ENCODE measurements at regions not wholly inside any gene's neighbourhood (a gene's known extent, or its start where the extent isn't known, plus 50 kb on each side); places are given as distances from the start of the nearest gene placed in this dataset.

DNA sequence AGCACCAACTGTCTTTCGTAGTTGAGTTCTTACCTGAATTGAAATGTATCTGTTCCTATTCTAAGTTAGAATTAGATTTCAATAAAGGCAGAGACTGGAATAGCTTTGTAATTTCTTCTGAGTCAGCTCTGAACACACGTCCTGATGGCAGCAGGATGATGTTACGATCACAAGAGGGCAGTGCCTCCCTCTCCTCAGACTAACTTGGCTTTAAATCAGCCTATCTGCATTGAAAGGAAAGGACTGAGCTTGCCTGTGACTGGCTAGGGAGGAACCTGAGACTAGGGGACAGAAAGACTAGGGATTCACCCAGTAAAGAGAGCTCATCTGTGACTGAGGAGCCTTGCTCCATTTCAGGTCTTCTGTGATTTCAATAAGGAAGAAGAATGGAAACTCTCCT, 323.7 kb upstream of the OR4E1 start:
- 0% methylated on average over 3 of the region's 3 CpGs for WGBS (ENCODE audit: insufficient coverage, insufficient replicate concordance, low lambda C conversion rate, missing lambda C conversion rate)
- Histone ChIP-seq H3K4me2 (ENCODE audit: control insufficient read depth, insufficient read depth) (no peak overlapping the region), H3K9me3 (replicated peaks; ENCODE audit: control insufficient read depth, insufficient read depth, low read length) (no peaks in the 10 kb centered on the region), H3K9ac (ENCODE audit: control insufficient read depth, insufficient read depth, low read length) (no peak overlapping the region), H4K20me1 (ENCODE audit: control insufficient read depth, insufficient read depth) (no peaks in the 10 kb centered on the region), H3K36me3 (ENCODE audit: control insufficient read depth in 2 of 2, insufficient read depth in 2 of 2, low read length in 1 of 2) (no peaks in the 10 kb centered on the region), H2AFZ (ENCODE audit: control insufficient read depth, low read depth, low read length) (no peak overlapping the region), H3K27ac (ENCODE audit: control insufficient read depth, insufficient read depth) (no peak overlapping the region), H3K27me3 (replicated peaks in 1 of 2; ENCODE audit: control insufficient read depth in 2 of 2, insufficient read depth in 2 of 2, low read length in 1 of 2) (no peaks in the 10 kb centered on the region), H3K79me2 (ENCODE audit: control insufficient read depth, insufficient read depth, low read length) (no peaks in the 10 kb centered on the region), H3K4me3 (no peak overlapping the region), H3K4me1 (ENCODE audit: control insufficient read depth, insufficient read depth, low read length) (no peaks in the 10 kb centered on the region)
- CTCF ChIA-PET: interaction anchor here (0.7 to 1.4 kb wide), 7 partner anchors 9 to 103 kb away, joined by 3 to 7 read pairs (median 3); no protein-coding TSS in a partner anchor
- SMC1A ChIA-PET (ENCODE audit: uncharacterized antibody, unreplicated experiment): no interaction called here
- DNase-seq (ENCODE audit: low read depth, low spot score) (no peak), ATAC-seq (peak; percentile 62), FAIRE-seq (peak; percentile 44)
- BruUV-seq (replicated peaks): no TSS peak
- TF ChIP-seq, protein P1, sequence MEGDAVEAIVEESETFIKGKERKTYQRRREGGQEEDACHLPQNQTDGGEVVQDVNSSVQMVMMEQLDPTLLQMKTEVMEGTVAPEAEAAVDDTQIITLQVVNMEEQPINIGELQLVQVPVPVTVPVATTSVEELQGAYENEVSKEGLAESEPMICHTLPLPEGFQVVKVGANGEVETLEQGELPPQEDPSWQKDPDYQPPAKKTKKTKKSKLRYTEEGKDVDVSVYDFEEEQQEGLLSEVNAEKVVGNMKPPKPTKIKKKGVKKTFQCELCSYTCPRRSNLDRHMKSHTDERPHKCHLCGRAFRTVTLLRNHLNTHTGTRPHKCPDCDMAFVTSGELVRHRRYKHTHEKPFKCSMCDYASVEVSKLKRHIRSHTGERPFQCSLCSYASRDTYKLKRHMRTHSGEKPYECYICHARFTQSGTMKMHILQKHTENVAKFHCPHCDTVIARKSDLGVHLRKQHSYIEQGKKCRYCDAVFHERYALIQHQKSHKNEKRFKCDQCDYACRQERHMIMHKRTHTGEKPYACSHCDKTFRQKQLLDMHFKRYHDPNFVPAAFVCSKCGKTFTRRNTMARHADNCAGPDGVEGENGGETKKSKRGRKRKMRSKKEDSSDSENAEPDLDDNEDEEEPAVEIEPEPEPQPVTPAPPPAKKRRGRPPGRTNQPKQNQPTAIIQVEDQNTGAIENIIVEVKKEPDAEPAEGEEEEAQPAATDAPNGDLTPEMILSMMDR (IDR thresholded peaks at IDR 0.05 in 2 of 3, conservative IDR thresholded peaks at IDR 0.05 in 1 of 3; ENCODE audit: control insufficient read depth in 2 of 3, extremely low read depth in 1 of 3, insufficient read depth in 1 of 3, low read depth in 3 of 3, low read length in 3 of 3): peak; percentile 19 to 28 (median 26); a peak in 3 of 6 replicates
- TF ChIP-seq ZZZ3 (IDR thresholded peaks at IDR 0.05; ENCODE audit: control insufficient read depth, insufficient read length, low read depth): no peak
- RAD21 ChIA-PET (ENCODE audit: unreplicated experiment): interaction anchor here (0.8 kb wide), 1 partner anchor 19 kb away, joined by 3 read pairs; no protein-coding TSS in a partner anchor
- POLR2A ChIA-PET: no interaction called here
- in situ Hi-C loops (cut with MboI) (no loop called here), intact Hi-C loops (cut with micrococcal nuclease; ENCODE audit: unreplicated experiment) (no loop called here)

DNA sequence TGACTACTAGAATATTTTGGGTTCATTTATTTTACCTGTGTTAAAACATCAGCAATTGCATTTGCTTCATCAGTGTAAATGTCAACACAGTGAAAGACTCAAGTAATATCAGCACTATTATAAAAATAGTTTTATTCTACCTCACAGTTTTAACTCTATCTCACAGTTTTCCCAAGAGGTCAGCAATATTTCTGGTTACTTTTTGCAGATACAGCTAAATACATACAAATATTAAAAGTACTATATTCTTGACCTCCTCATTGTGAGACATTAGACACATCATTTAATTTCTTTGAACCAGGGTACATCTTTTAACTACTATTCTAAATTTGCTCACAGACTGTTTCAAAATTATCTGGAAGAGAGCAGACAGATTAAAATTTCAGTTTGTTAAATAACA, 321.7 kb upstream of the OR4E1 start:
- FAIRE-seq (no peak), ATAC-seq (no peak), DNase-seq (ENCODE audit: low read depth, low spot score) (no peak)
- Histone ChIP-seq H3K4me1 (ENCODE audit: control insufficient read depth, insufficient read depth, low read length) (no peaks in the 10 kb centered on the region), H3K36me3 (ENCODE audit: control insufficient read depth in 2 of 2, insufficient read depth in 2 of 2, low read length in 1 of 2) (no peaks in the 10 kb centered on the region), H4K20me1 (ENCODE audit: control insufficient read depth, insufficient read depth) (no peaks in the 10 kb centered on the region), H3K4me3 (no peak overlapping the region), H3K9me3 (replicated peaks; ENCODE audit: control insufficient read depth, insufficient read depth, low read length) (no peaks in the 10 kb centered on the region), H3K9ac (ENCODE audit: control insufficient read depth, insufficient read depth, low read length) (no peak overlapping the region), H3K27ac (ENCODE audit: control insufficient read depth, insufficient read depth) (no peak overlapping the region), H3K79me2 (ENCODE audit: control insufficient read depth, insufficient read depth, low read length) (no peaks in the 10 kb centered on the region), H3K27me3 (replicated peaks in 1 of 2; ENCODE audit: control insufficient read depth in 2 of 2, insufficient read depth in 2 of 2, low read length in 1 of 2) (no peaks in the 10 kb centered on the region), H2AFZ (ENCODE audit: control insufficient read depth, low read depth, low read length) (no peak overlapping the region), H3K4me2 (ENCODE audit: control insufficient read depth, insufficient read depth) (no peak overlapping the region)
- intact Hi-C loops (cut with micrococcal nuclease; ENCODE audit: unreplicated experiment): no loop called here
- CTCF ChIA-PET: interaction anchor here (1.3 kb wide), 1 partner anchor 17 kb away, joined by 5 read pairs; no protein-coding TSS in a partner anchor
- in situ Hi-C loops (cut with MboI): no loop called here
- BruUV-seq (replicated peaks): no TSS peak
- POLR2A ChIA-PET: no interaction called here
- SMC1A ChIA-PET (ENCODE audit: uncharacterized antibody, unreplicated experiment): no interaction called here
- RAD21 ChIA-PET (ENCODE audit: unreplicated experiment): no interaction called here
- TF ChIP-seq, protein P2, sequence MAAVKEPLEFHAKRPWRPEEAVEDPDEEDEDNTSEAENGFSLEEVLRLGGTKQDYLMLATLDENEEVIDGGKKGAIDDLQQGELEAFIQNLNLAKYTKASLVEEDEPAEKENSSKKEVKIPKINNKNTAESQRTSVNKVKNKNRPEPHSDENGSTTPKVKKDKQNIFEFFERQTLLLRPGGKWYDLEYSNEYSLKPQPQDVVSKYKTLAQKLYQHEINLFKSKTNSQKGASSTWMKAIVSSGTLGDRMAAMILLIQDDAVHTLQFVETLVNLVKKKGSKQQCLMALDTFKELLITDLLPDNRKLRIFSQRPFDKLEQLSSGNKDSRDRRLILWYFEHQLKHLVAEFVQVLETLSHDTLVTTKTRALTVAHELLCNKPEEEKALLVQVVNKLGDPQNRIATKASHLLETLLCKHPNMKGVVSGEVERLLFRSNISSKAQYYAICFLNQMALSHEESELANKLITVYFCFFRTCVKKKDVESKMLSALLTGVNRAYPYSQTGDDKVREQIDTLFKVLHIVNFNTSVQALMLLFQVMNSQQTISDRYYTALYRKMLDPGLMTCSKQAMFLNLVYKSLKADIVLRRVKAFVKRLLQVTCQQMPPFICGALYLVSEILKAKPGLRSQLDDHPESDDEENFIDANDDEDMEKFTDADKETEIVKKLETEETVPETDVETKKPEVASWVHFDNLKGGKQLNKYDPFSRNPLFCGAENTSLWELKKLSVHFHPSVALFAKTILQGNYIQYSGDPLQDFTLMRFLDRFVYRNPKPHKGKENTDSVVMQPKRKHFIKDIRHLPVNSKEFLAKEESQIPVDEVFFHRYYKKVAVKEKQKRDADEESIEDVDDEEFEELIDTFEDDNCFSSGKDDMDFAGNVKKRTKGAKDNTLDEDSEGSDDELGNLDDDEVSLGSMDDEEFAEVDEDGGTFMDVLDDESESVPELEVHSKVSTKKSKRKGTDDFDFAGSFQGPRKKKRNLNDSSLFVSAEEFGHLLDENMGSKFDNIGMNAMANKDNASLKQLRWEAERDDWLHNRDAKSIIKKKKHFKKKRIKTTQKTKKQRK (IDR thresholded peaks at IDR 0.05; ENCODE audit: low read depth, low read length): no peak
- TF ChIP-seq POU2F2 (IDR thresholded peaks at IDR 0.05; ENCODE audit: borderline replicate concordance, low read depth, low read length) (no peak), EP300 (IDR thresholded peaks at IDR 0.05; ENCODE audit: borderline replicate concordance in 1 of 2, control insufficient read depth in 1 of 2, low read depth in 2 of 2, low read length in 2 of 2) (no peak), STAT1 (conservative IDR thresholded peaks at IDR 0.05) (no peak), CEBPB (IDR thresholded peaks at IDR 0.05; ENCODE audit: borderline replicate concordance in 1 of 2, low read depth in 2 of 2, low read length in 2 of 2) (no peak)
- TF ChIP-seq, protein P3, sequence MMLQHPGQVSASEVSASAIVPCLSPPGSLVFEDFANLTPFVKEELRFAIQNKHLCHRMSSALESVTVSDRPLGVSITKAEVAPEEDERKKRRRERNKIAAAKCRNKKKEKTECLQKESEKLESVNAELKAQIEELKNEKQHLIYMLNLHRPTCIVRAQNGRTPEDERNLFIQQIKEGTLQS (IDR thresholded peaks at IDR 0.05; ENCODE audit: borderline replicate concordance, extremely low read depth, low read depth, low read length): no peak
- TF ChIP-seq, protein P4, sequence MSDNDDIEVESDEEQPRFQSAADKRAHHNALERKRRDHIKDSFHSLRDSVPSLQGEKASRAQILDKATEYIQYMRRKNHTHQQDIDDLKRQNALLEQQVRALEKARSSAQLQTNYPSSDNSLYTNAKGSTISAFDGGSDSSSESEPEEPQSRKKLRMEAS (IDR thresholded peaks at IDR 0.05; ENCODE audit: low read depth, low read length): no peak
